GM18508 (cell line): ENCODE measurements at regions not wholly inside any gene's neighbourhood (a gene's known extent, or its start where the extent isn't known, plus 50 kb on each side); places are given as distances from the start of the nearest gene placed in this dataset.
"Not testable (repeated sequence)": the region's sequence is repeated elsewhere in the genome, so short reads cannot be mapped to it uniquely, and the experiment has no call there.

Experiments used
- ATAC-seq: cut with Tn5 transposase; IDR thresholded peaks from one replicate; pipeline ENCODE4 v1.9.1; 2021; ENCODE audit warnings: moderate number of reproducible peaks; ENCODE audit not compliant: insufficient read depth, unreplicated experiment

- ATAC-seq, result peak; percentile 47
These were observed 167.3 kb upstream of the THBS1 start for GRCh38 chr15:39413558-39413957.

DNA sequence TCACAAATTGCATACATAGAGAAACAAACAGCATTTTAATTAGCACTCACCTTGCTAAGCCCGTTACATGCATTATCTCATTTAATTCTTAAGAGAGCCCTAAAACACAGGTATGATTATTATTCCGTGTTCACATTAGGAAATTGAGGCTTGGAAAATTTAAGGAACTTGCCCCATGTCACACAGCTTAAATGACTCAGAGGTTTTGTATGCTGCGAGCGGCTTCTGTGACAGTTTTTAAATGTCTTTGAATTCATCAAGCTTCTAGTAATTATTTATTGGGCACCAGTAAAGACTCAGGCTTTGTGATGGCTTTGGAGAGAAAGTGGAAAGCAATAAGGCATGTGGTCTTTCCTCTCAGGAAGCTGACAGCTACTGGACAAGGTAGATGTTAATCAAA lies 166.7 kb upstream of the THBS1 start:
- ATAC-seq, result no peak

- ATAC-seq, result no peak
These were observed 165.2 kb upstream of the THBS1 start for GRCh38 chr15:39415634-39416033.

DNA sequence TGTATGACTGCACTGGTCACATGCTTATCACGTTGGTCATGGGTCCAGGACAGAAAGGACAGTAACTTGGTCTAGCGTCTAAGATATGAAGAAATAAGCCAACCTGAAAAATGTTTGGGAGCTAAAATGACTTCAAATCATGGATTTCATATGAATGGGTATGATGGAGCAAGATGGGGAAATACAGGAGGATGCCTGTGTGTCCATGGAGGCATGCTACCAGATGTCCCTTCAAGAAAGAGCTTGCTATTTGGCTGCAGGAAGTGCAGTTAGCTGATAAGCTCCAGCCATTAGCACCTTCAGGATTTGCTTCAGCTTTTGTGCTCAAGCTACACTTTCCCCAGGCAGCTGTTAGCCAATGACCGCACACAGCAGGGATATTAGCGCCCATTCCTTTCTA lies 164.6 kb upstream of the THBS1 start:
- ATAC-seq, result no peak

DNA sequence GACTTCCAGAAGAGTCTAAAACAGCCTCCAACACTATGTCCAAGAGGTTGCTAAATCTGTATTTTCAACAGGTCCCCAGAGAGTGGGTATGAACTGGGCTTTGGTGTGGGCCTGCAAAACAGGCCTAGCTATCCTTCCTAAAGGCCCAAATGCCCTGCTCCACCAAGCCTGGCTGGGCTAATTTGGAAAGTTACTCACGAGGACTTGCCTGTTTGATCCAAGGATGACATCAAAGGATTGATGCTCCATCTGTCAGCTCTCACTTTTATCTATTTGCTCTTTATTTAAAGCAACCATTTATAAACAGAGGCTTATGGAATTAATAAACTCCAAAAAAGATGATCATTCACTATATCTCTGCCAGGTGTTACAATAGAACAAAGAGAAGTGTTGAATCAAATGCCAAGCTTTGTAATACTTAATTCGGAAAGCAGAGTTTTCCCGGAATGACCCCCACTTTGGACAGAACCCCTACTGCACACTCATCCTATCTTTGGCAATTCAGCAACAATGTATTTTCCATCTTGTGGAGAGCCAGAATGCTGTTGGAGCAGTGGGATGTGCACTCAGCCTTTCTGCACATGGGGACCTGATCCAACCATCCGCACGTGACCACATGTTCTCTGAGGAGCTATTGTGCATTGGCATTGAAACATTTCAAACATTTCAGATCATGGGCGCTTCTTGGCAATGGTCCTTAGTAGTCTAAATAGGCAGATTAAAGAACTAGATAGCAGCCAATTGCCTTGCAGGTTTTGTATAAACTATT lies 163.3 kb upstream of the THBS1 start:
- no peak for ATAC-seq

DNA sequence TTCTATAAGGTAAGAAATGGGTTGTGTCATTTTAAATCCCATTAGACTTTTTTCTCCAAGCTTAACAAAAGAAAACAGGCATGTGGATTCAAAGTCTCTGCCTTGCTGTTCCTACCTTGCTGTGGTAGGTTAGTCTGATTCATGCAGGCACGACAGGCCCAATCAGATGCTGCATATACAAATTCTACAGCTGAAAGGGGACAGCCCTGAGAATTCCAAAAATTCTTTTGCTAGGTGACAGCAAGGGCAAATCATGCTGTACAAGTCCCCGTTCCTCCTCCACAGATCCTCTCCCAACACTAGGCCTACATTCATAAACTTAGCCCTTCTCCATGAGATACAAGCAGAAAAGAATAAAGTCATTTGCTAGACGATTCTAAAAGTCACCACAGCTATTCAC lies 161.2 kb upstream of the THBS1 start:
- ATAC-seq, result no peak

GRCh38 chr15:39420123-39420852 lies 160.6 kb upstream of the THBS1 start:
- ATAC-seq, result not testable (repeated sequence)

DNA sequence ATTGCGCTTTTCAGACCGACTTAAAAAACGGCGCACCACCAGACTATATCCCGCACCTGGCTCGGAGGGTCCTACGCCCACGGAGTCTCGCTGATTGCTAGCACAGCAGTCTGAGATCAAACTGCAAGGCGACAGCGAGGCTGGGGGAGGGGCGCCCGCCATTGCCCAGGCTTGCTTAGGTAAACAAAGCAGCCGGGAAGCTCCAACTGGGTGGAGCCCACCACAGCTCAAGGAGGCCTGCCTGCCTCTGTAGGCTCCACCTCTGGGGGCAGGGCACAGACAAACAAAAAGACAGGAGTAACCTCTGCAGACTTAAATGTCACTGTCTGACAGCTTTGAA lies 160.1 kb upstream of the THBS1 start:
- not testable (repeated sequence) for ATAC-seq

GRCh38 chr15:39426552-39427532 lies 154.0 kb upstream of the THBS1 start:
- peak; percentile 88 for ATAC-seq

GRCh38 chr15:39427705-39428104 lies 153.2 kb upstream of the THBS1 start:
- no peak for ATAC-seq

DNA sequence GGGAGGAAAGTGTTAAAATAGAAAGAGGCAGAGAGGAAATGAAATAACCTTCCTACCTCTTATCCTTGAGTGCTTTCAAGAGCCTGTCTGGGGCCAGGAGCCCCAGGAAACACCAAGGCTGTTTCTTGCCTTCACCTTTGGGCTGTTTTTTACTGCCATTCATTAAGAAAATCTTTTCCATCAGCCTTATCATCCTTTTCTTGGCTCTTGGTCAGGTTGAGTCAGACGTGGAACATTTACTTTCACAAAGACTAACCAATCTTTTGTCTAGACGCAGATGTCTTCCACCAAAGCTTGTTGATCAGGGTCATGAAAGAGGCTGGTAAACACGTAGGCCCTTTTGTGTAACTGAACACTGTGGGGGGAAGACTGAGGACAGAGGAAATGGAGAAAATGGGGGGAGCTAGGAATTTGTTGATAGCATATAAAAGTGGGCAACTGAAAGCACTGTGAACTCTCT lies 151.0 kb upstream of the THBS1 start:
- ATAC-seq, result no peak

DNA sequence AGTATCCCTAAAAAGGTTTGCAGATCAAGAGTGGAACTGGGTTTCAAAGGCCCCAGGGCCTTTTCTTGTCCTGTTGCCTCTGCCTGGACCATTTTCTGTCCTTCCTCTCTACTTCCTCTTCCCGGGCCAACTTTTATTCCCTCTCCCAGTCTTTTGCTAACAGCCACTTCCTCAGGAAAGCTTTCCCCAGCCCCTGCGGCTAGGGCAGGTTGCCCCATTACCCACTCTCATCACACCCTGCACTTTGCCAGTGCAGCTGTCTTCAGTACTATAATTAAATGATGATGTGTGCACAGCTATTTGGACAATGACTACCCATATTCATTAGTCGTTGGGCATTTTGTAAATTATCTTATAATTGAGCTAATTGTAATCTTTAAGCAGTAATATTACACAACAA lies 150.5 kb upstream of the THBS1 start:
- no peak for ATAC-seq

DNA sequence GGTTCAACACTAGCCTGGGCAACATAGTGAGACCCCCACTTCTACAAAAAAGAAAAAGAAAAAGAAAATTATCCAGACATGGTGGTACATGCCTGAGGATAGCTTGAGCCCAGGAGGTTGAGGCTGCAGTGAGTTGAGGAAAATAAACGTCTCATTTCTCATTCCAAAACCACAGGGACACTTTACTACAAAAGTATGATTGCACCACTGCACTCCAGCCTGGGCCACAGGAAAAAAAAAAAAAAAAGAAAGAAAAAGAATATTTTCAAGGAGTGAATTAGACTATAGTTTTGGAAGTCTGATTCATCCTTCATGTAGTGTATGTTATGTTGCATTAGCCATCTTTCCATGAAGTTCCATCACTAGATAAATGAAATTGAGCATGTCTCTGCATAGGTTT lies 149.5 kb upstream of the THBS1 start:
- ATAC-seq, result no peak

- no peak for ATAC-seq
These were observed 148.9 kb upstream of the THBS1 start for GRCh38 chr15:39432026-39432425.

GRCh38 chr15:39432912-39433348 lies 147.9 kb upstream of the THBS1 start:
- no peak for ATAC-seq

- no peak for ATAC-seq
These were observed 147.5 kb upstream of the THBS1 start for GRCh38 chr15:39433376-39433775.

GRCh38 chr15:39434163-39434562 lies 146.7 kb upstream of the THBS1 start:
- ATAC-seq, result no peak

GRCh38 chr15:39434751-39435238 lies 146.1 kb upstream of the THBS1 start:
- ATAC-seq, result no peak

DNA sequence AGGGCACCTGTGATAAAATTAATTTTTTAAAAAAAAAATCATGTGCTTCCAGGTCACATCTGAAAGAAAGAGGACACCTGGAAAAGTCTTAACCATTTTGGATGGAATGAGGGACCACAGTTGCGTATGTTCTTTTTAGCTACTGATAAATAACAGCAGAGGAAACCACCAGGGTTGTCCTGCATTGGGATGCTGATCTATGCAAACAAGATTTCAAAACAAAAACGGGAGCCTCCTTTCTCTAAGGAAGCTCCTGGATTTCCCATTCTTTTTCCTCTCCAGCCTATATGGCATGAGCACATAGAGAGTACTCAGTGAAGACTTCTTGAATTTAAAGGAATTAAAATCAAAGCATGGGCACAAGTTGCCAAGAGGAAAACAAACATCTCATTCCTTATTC lies 145.6 kb upstream of the THBS1 start:
- no peak for ATAC-seq

DNA sequence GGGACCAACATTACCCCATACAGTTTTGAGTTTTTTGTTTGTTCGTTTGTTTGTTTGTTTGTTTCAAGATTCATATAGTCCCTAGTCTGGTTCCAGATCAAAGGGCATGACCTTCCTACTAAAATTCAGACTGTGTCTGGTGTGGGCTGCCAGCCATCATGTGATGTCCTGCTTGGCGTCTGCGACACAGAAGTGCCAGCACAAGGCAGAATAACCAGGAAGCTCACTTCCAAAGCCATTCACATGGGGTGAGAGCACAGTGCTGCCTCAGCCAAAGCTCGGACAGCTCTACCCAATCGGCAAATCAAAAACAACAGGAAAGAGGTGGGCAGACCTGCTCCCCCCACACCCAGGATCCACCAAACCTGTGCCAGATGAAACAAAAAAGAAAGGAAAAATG lies 142.6 kb upstream of the THBS1 start:
- ATAC-seq, result no peak
